ENCODE measurements at regions not wholly inside any gene's neighbourhood (a gene's known extent, or its start where the extent isn't known, plus 50 kb on each side); places are given as distances from the start of the nearest gene placed in this dataset.
A peak's percentile ranks its signal among the peaks of the same experiment; 100 is the strongest.

GRCh38 chr3:124439603-124440002, 290.6 kb upstream of the UMPS start:
- in situ Hi-C loops (cut with HindIII; ENCODE audit: low sequenced_read_pairs) = no loop called here
- DNase-seq (ENCODE audit: low spot score) = no peak

- DNase-seq (ENCODE audit: low spot score) = no peak
- in situ Hi-C loops (cut with HindIII; ENCODE audit: low sequenced_read_pairs) = no loop called here
Observed at GRCh38 chr3:124441766-124442165, 288.5 kb upstream of the UMPS start.

GRCh38 chr3:124442463-124442862, 287.8 kb upstream of the UMPS start:
- DNase-seq (ENCODE audit: low spot score) = no peak
- in situ Hi-C loops (cut with HindIII; ENCODE audit: low sequenced_read_pairs) = no loop called here

GRCh38 chr3:124443446-124443845, 286.8 kb upstream of the UMPS start:
- in situ Hi-C loops (cut with HindIII; ENCODE audit: low sequenced_read_pairs) = no loop called here
- DNase-seq (ENCODE audit: low spot score) = no peak

DNA sequence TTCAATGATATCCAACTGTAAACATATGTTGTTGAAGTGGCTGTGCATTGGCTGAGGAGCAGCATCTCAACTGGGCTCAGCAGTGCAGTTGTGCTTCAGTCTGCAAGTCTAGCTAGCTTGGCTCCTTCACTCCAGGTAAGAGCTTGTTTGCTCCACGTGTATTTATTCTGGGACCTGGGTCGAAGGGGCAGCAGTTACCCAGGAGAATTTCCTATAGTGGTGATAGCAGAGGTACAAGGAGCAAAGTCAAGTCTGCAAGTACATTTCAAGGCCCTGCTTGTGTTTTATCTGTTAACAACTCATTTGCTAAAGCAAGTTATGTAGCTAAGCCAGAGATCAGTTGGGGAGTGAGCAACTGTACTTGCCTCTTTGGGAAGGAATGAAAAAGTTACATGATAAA, 286.2 kb upstream of the UMPS start:
- in situ Hi-C loops (cut with HindIII; ENCODE audit: low sequenced_read_pairs) = no loop called here
- DNase-seq (ENCODE audit: low spot score) = no peak

DNA sequence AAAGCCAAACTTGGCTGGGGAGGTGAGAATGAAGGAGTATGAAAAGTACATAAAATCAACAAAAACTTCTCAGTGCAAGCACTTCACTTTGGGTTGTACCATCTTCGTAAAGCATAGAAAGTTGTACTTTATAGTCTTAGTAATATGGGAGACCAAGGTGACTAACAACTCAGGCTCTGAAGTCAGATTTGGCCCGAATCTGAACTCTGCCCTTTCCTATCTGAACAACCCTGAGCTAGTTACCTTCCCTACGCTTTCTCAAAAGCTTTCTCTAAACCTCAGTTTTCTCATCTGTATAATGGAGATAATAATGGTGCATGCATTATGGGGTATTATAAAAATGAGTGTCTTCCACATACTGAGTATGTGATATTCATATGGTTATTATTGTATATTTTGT, 285.4 kb upstream of the UMPS start:
- no peak for DNase-seq (ENCODE audit: low spot score)
- in situ Hi-C loops (cut with HindIII; ENCODE audit: low sequenced_read_pairs) = no loop called here

DNA sequence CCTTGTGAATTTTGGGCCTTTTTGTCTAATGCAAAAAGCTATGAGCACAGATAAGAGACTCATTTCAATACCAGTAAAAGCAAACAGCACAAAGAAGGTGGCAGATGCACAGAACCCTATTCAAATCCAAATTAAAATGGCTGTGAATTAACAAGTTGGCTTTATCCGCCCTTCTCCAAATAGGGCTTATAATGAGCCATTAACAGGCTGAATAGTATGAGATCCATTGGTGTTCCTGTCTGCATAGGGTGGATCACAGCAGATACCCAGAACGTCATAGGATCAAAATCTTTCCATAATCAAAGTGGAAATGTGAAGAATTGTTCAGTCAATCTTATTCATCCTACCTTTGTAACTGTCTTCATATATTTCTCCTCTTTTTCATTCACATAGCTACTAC, 282.4 kb upstream of the UMPS start:
- in situ Hi-C loops (cut with HindIII; ENCODE audit: low sequenced_read_pairs) = no loop called here
- DNase-seq (ENCODE audit: low spot score) = no peak

DNA sequence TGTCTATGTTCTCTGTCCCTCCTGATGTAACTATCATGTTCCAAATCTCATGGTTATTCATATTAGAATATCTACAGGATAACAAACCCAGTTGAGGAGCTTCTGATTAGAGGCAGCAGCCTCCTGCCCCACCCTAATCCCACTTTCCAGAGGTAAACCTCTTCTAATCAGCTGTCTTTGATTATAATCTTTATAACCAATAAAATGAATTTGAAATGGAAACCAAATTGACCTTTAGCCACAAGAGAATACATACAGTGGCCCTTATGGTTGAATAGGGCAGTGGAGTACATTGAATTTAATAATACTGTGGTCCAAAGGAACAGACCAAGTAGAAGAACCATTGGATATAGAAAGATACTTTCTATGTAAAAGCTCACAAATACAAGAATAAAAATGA, 281.3 kb upstream of the UMPS start:
- in situ Hi-C loops (cut with HindIII; ENCODE audit: low sequenced_read_pairs) = no loop called here
- no peak for DNase-seq (ENCODE audit: low spot score)

GRCh38 chr3:124450366-124450765, 279.9 kb upstream of the UMPS start:
- in situ Hi-C loops (cut with HindIII; ENCODE audit: low sequenced_read_pairs) = no loop called here
- no peak for DNase-seq (ENCODE audit: low spot score)

- no peak for DNase-seq (ENCODE audit: low spot score)
- in situ Hi-C loops (cut with HindIII; ENCODE audit: low sequenced_read_pairs) = no loop called here
Observed at GRCh38 chr3:124451630-124452317, 278.5 kb upstream of the UMPS start.

- no peak for DNase-seq (ENCODE audit: low spot score)
- in situ Hi-C loops (cut with HindIII; ENCODE audit: low sequenced_read_pairs) = no loop called here
Observed at GRCh38 chr3:124453189-124453588, 277.1 kb upstream of the UMPS start.

- in situ Hi-C loops (cut with HindIII; ENCODE audit: low sequenced_read_pairs) = no loop called here
- no peak for DNase-seq (ENCODE audit: low spot score)
Observed at GRCh38 chr3:124455891-124456290, 274.4 kb upstream of the UMPS start.

GRCh38 chr3:124456506-124456905, 273.7 kb upstream of the UMPS start:
- no peak for DNase-seq (ENCODE audit: low spot score)
- in situ Hi-C loops (cut with HindIII; ENCODE audit: low sequenced_read_pairs) = no loop called here

- in situ Hi-C loops (cut with HindIII; ENCODE audit: low sequenced_read_pairs) = no loop called here
- no peak for DNase-seq (ENCODE audit: low spot score)
Observed at GRCh38 chr3:124459678-124460077, 270.6 kb upstream of the UMPS start.

- DNase-seq (ENCODE audit: low spot score) = no peak
- in situ Hi-C loops (cut with HindIII; ENCODE audit: low sequenced_read_pairs) = no loop called here
Observed at GRCh38 chr3:124461126-124461525, 269.1 kb upstream of the UMPS start.

DNA sequence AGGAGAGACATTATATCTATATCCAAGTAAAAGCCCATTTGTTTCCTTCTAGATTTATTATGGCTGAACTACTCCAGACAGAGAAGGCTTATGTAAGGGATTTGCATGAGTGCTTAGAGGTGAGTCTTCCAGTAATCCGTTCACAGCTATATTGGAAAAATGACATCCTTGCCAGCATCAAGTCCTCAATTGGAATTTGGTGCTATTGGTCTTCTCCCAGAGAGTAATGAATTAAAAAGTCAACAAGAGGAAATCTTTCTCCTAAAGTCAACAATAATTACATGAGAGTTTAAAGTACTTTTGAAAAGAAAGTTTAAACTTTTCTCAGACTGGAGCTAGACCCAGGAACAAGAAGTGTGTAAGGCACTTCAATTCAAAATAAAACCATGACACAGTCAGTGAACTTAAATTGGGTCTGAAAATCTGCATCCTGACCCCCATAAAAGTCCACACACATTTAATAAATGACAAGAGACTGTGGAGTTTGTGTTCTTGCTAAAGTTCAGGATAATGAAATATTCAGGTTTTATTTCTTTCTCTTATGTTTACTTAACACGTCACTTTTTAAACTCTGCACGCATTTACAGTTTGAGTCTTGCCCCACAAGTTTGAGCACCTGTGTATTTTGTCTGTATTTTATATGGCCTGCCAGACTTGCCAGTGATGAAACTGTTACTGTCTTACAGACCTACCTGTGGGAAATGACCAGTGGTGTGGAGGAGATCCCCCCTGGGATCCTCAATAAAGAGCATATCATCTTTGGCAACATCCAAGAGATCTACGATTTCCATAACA, 268.2 kb upstream of the UMPS start:
- DNase-seq (ENCODE audit: low spot score) = no peak
- in situ Hi-C loops (cut with HindIII; ENCODE audit: low sequenced_read_pairs) = no loop called here

DNA sequence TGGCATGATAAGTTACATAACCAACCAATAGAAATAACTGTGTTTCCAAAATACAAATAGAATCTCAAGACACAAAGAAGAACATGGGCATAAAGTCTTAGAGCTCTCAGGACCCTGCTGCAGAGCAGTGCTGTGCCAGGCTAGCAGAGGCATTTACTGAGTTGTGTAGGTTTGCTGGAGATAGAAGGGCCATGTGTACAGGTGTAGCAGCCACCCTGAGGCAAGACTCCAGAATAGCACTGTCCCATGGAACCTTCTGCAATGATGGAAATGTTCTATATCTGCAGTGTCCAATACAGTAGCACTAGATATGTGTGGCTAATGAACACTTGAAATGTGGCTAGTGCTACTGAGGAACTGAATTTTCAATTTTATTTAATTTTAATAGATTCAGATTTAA, 267.0 kb upstream of the UMPS start:
- in situ Hi-C loops (cut with HindIII; ENCODE audit: low sequenced_read_pairs) = no loop called here
- no peak for DNase-seq (ENCODE audit: low spot score)

- in situ Hi-C loops (cut with HindIII; ENCODE audit: low sequenced_read_pairs) = no loop called here
- peak; percentile 35 for DNase-seq (ENCODE audit: low spot score)
Observed at GRCh38 chr3:124467980-124468902, 262.0 kb upstream of the UMPS start.

DNA sequence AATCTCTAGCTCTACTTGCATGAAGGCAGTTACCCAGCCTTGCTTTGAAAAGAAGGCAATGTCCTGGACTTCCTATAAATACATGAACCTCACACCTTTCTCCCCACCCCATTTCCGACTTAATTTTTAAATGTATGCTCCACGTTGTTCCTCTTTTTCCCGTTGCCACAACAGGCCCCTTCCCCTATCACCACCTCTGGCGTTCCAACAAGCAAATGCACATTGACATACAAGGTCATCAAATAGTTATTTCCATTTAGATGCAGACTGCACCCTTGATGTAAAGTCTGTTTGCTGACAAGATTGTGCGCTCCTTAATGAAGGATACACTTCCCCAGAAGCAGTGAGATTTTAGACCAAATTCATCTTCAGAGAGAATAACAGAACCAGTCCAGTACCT, 260.7 kb upstream of the UMPS start:
- in situ Hi-C loops (cut with HindIII; ENCODE audit: low sequenced_read_pairs) = no loop called here
- DNase-seq (ENCODE audit: low spot score) = no peak

GRCh38 chr3:124478830-124479229, 251.4 kb upstream of the UMPS start:
- in situ Hi-C loops (cut with HindIII; ENCODE audit: low sequenced_read_pairs) = no loop called here
- no peak for DNase-seq (ENCODE audit: low spot score)
